HG03280 (cell line): ENCODE measurements at regions not wholly inside any gene's neighbourhood (a gene's known extent, or its start where the extent isn't known, plus 50 kb on each side); places are given as distances from the start of the nearest gene placed in this dataset.
"Not testable (repeated sequence)": the region's sequence is repeated elsewhere in the genome, so short reads cannot be mapped to it uniquely, and the experiment has no call there.

Experiments used
- ATAC-seq: cut with Tn5 transposase; IDR thresholded peaks from one replicate; pipeline ENCODE4 v1.9.1; 2021; ENCODE audit warnings: mild to moderate bottlenecking, moderate library complexity; ENCODE audit not compliant: unreplicated experiment

DNA sequence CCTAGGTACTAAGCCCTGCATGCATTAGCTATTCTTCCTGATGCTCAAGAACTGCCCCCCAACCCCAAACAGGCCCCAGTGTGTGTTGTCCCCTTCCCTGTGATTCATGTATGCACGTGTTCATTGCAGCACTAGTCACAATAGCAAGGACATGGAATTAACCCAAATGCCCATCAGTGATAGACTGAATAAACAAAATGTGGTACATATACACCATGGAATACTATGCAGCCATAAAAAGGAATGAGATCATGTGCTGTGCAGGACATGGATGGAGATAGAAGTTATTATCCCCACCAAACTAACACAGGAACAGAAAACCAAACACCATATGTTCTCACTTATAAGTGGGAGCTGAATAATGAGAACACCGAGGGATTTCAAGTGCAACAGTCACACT lies 214.2 kb upstream of the SLC7A11 start:
- not testable (repeated sequence) for ATAC-seq

GRCh38 chr4:138455097-138455496 lies 212.9 kb upstream of the SLC7A11 start:
- ATAC-seq, result no peak

DNA sequence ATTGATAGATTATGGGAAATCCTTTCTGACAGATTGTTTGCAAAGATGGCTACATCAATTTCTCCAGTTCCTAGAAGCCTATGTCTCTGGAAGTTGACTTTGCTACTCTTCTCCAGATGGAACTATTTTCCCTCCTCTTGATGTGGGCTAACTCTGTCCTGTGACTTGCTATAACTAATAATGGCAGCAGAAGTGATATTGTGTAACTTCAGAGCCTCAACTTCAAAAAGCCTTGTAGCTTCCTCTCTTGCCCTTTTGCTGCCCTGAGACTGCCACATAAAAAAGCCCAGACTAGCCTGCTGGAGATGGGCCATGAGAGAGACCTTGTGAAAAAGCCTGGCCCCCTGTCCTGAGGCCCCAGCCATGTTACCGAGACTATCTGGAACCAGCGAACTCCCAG lies 210.7 kb upstream of the SLC7A11 start:
- ATAC-seq, result no peak

- no peak for ATAC-seq
These were observed 209.1 kb upstream of the SLC7A11 start for GRCh38 chr4:138451276-138451663.

DNA sequence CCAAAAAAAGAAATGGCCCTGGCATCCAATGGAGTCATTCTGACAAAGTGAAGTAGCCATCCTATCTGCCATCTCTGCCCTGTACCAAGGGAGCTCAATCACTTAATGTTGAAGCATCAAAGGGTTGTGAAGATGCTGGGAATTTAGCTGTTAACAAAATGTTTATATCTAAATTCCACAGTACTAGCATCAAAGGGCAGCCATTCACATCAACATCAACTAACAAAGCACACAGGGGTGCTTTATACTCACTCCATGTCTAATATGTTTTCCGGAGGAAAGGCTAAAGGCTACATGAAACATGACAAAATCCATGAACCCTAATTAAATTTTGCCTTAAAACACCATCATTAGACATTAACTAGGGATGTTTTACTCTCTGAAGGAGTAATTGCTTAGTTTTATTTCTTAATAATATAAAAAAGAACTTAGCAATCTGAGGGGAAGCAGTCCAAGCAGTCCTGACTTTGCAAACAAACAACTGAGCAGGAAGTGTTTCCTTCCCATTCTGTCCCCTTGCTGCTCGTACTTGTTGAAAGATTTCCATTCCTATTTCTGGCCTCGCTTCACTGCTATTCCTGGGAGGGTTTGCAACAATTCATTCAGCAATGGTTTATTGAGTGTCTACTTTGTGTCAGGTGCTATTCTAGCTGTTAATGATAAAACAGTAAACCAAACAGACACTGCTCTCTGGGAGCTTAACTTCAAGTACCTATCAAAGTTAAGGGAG lies 208.6 kb upstream of the SLC7A11 start:
- no peak for ATAC-seq

DNA sequence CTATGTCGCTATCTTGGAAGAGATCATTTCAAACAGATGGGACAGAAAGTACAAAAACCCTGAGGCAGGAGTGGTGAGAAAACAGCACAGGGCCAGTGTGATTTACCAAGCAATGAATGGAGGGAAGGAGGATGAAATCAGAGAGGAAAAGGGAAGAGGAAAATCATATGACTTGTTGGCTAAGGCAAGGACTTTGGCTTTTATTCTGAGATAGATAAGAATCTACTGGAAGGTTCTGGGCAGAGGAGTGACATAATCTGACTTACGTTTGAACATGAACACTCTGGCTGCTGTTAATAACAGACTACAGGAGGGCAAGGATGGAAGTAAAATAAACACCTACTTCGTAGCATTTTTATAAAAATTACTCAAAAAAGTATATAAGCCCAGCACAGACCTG lies 207.8 kb upstream of the SLC7A11 start:
- ATAC-seq, result no peak

- ATAC-seq, result no peak
These were observed 206.0 kb upstream of the SLC7A11 start for GRCh38 chr4:138448169-138448568.

- ATAC-seq, result no peak
These were observed 204.3 kb upstream of the SLC7A11 start for GRCh38 chr4:138446456-138446855.

DNA sequence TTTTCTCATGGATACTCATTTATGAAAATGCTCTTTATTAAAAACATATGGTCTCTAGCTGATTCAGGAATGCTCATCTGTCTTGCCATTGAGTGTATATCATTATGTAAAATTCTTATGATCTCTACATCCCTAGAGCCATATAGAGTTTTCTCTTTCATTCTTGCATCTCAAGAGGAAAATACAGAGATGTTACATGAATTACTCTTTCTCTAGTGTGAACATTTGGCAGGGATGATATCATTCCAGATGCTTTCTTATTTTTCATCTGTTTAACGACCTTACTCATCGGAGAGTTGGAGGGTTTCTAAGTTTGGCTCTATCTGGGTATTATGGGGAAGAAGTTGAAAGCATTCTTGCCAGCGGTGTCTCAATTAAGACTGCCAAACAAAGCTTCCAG lies 202.9 kb upstream of the SLC7A11 start:
- ATAC-seq, result no peak

GRCh38 chr4:138444260-138444659 lies 202.1 kb upstream of the SLC7A11 start:
- ATAC-seq, result no peak

DNA sequence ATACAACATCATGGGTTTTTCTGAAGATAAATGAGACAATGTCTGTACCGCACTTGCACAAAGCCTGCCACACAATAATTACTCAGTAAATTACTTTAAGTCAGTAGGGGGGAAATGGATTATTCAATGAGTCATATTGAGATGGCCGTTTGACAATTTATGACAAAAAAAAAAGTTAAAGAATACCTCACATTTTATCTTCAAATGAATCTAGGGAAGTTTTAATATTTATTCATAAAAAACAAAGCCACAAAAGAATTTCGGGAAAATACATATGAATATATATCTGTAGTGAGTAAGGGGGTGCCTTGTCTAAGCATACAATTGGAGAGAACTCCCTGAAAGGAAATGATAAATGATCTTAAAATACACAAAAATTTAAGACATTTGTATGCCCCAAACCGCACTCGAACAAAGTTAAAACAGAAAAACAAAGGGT lies 197.0 kb upstream of the SLC7A11 start:
- ATAC-seq, result no peak

DNA sequence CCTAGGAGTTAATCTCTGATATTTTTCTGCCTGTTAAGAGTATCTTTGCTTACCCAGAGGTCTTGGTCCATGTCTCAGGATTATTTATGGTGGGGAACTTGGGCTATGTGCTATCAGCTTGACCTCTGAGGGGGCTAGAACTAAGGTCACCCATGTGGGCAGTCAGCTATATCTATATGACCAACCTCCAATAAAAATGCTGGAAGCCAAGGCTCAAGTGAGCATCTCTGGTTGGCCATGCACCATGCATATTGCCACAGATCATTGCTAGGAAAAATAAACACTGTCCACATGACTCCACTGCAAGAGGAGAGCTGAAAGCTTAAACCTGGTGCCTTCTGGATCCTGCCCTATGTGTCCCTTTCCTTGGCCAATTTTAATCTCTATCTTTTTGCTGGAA lies 196.5 kb upstream of the SLC7A11 start:
- ATAC-seq, result no peak

- ATAC-seq, result no peak
These were observed 195.2 kb upstream of the SLC7A11 start for GRCh38 chr4:138437263-138437851.

- ATAC-seq, result not testable (repeated sequence)
These were observed 193.6 kb upstream of the SLC7A11 start for GRCh38 chr4:138435733-138436132.

GRCh38 chr4:138435046-138435445 lies 192.9 kb upstream of the SLC7A11 start:
- not testable (repeated sequence) for ATAC-seq

GRCh38 chr4:138428611-138429010 lies 186.5 kb upstream of the SLC7A11 start:
- ATAC-seq, result no peak

DNA sequence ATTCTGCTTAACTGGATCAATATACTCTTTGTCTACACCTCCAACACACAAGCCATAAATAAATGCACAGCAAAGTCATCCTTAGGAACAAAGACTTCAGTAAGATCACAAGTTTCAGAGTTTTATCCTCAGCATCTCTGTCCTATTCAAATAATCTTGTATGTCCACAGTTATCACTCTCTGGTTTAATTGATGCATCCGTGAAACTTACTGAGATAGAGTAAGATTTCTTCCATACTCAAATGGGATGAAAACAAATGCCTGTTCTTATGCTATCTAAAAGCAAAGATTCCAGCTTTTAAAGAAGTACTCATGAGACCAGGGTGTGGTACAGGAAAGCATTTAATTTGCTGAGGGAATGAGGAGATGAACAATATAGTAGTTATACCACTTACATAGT lies 184.6 kb upstream of the SLC7A11 start:
- no peak for ATAC-seq

DNA sequence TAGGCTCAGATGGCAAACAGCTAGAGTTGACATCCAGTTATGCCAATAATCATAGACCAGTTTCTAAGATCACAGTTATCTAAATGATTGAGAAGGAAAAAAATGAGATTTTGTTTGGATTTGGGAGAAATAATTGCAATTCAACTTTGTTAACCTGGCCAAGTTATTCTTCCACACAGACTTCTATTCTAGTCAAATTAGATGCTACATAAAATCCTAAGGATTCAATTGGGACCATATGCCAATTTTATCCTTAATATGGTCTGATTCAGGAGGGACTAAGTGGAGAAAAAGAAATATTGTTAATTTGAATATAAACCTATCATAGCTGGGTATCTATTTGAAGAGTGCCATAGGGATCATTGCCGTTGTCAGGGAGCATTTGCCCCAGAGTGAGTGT lies 178.3 kb upstream of the SLC7A11 start:
- no peak for ATAC-seq

GRCh38 chr4:138414202-138414601 lies 172.1 kb upstream of the SLC7A11 start:
- no peak for ATAC-seq

DNA sequence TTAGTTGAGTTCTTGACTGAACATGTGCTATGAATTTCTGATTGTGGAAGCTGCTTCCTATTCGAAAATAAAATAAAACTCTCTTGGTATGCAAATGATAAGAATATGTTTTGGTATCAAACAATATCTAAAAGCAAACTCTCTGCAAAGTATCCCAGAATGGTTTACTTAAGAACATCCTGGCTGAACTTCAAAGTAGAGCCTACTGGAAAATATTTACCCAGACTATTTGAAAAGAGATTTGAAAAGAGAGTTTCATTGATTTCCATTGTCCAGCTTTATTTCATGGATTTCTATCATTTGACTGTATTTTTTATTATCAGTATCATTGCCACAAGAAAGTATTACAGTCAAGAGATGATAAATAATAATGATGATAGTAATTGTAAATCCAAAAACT lies 171.1 kb upstream of the SLC7A11 start:
- no peak for ATAC-seq

DNA sequence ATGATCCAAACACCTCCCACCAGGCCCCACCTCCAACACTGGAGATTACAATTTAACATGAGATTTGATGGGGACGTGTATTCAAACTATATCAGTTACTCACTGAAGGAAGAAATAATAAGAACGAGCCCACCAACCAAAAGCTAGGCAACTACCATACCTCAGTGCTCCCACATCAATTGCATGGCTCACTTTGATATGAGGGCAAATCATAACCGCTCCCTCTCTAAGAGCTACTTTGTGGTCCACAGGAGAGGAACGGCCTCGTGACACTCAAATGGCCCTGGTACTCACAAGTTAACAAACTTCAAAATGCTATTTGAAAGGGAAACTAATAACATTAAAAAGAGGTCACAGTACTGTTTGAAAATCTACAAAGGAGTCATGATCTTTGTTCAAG lies 170.7 kb upstream of the SLC7A11 start:
- ATAC-seq, result no peak

- no peak for ATAC-seq
These were observed 168.1 kb upstream of the SLC7A11 start for GRCh38 chr4:138410266-138410665.

DNA sequence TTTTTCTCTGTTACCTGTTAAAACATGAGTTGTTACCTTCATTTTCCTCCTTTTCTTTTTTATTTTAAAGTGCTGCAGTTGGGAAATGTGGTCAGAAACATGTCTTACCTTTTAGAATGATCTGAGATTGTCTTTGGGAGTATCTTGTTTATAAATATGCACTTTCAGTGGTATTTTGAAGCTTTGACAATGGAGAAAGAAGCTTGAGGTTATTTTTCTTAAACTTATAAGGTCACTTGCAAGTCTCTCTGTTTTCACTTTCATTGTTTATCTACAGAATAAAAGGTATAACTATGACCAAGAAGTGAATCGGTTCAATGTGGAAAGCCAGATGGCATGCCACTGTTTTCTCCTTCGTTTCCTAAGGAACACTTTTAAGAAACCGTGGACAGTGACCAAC lies 167.5 kb upstream of the SLC7A11 start:
- peak; percentile 53 for ATAC-seq
